Memory B cell (primary cell): ENCODE measurements at regions not wholly inside any gene's neighbourhood (a gene's known extent, or its start where the extent isn't known, plus 50 kb on each side); places are given as distances from the start of the nearest gene placed in this dataset.

Source experiments
- ATAC-seq: fragments of 150-1000 bp; cut with Tn5 transposase; 2 replicates; pipeline ENCODE4 v1.10.0; 2021; ENCODE audit warnings: low read depth, mild to moderate bottlenecking, moderate library complexity
- DNase-seq, 2 donors: peaks; one replicate each; pipeline ENCODE4 v3.0.0; 2022; ENCODE audit warnings: low spot score in 2 of 2
- H3K27ac Mint-ChIP-seq: one replicate; pipeline ENCODE4 v1.8.0; 2022; ENCODE audit warnings: mild to moderate bottlenecking, moderate library complexity, mixed read lengths
- H3K27me3 Mint-ChIP-seq: one replicate; pipeline ENCODE4 v1.8.0; 2022; ENCODE audit warnings: mixed read lengths
- H3K36me3 Mint-ChIP-seq: one replicate; pipeline ENCODE4 v1.8.0; 2022; ENCODE audit warnings: mild to moderate bottlenecking, mixed read lengths
- H3K4me1 Mint-ChIP-seq: one replicate; pipeline ENCODE4 v1.8.0; 2022; ENCODE audit warnings: mixed read lengths
- H3K4me3 Mint-ChIP-seq: one replicate; pipeline ENCODE4 v1.8.0; 2022; ENCODE audit warnings: mild to moderate bottlenecking, moderate library complexity, mixed read lengths
- H3K9me3 Mint-ChIP-seq: one replicate; pipeline ENCODE4 v1.8.0; 2022; ENCODE audit warnings: mixed read lengths

DNA sequence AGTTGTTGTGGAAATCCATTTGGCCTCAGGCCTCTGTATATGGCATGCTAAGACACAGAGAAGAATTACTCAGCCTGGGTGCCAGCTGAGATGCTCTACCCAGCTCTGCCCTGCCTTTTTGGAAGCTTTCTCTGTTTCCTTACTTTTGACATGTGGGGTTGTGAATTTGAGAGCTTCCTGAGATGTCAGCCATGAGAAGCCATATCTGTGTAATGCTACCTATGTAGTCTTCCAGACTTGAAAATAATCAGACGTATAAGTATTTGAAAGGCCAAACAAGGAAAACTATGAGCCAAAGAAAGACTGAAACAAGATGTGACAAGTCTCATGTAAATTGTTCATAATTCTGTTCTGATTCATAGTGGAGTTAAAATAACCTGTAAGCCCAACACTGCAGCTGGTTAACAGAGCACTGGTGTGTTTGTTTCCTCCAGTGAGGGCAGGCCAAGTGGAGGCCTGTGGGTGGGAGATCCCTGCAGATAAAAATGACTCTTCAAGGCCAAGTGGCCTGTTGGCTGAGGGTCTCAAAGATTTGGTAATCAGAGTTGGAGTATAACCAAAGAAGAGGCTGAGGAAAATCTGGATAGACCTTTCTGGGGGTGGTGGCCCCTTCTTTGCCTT is 94.0 kb downstream of the TMX1 start:
- ATAC-seq: no peak

GRCh38 chr14:51334566-51334965 is 94.5 kb downstream of the TMX1 start:
- no peak overlapping the region for H3K4me3 Mint-ChIP-seq

More for the DNA sequence above, 94.0 kb downstream of the TMX1 start:
- no peak overlapping the region for H3K27ac Mint-ChIP-seq
- no peak overlapping the region for H3K4me3 Mint-ChIP-seq
- no peaks in the 10 kb centered on the region for H3K9me3 Mint-ChIP-seq
- H3K36me3 Mint-ChIP-seq: no peaks in the 10 kb centered on the region
- peaks cover 8% of the 10 kb centered on the region for H3K27me3 Mint-ChIP-seq
- H3K4me1 Mint-ChIP-seq: no peaks in the 10 kb centered on the region
- DNase-seq: no peak

DNA sequence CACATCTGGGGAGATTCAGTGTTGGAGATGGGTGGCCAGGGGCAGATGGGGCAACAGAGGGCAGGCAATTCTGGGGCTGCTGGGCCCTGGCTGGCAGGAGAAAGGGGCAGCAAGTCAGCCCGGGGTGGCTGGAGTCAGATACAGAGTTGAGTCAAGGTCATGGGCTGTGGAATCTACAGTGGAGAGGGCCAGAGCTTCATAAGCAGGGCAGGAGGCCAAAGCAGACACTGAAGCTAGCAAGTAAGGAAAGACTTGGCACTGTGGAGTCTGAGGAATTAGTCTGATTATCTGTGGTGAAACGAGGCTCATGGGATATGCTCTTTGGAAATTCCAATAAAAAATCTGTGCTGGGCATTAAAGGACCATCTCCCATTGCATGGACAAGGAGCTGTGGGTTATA is 95.5 kb downstream of the TMX1 start:
- Mint-ChIP-seq H3K4me1 (no peaks in the 10 kb centered on the region), H3K27me3 (peaks cover 6% of the 10 kb centered on the region), H3K9me3 (no peaks in the 10 kb centered on the region), H3K4me3 (no peak overlapping the region), H3K27ac (no peak overlapping the region), H3K36me3 (no peaks in the 10 kb centered on the region)
- no peak for DNase-seq
- ATAC-seq: no peak

More at GRCh38 chr14:51334566-51334965, 94.5 kb downstream of the TMX1 start:
- no peak for DNase-seq
- no peak overlapping the region for H3K27ac Mint-ChIP-seq
- peaks cover 6% of the 10 kb centered on the region for H3K27me3 Mint-ChIP-seq
- no peak for ATAC-seq
- H3K36me3 Mint-ChIP-seq: no peaks in the 10 kb centered on the region
- H3K4me1 Mint-ChIP-seq: no peaks in the 10 kb centered on the region
- no peaks in the 10 kb centered on the region for H3K9me3 Mint-ChIP-seq

DNA sequence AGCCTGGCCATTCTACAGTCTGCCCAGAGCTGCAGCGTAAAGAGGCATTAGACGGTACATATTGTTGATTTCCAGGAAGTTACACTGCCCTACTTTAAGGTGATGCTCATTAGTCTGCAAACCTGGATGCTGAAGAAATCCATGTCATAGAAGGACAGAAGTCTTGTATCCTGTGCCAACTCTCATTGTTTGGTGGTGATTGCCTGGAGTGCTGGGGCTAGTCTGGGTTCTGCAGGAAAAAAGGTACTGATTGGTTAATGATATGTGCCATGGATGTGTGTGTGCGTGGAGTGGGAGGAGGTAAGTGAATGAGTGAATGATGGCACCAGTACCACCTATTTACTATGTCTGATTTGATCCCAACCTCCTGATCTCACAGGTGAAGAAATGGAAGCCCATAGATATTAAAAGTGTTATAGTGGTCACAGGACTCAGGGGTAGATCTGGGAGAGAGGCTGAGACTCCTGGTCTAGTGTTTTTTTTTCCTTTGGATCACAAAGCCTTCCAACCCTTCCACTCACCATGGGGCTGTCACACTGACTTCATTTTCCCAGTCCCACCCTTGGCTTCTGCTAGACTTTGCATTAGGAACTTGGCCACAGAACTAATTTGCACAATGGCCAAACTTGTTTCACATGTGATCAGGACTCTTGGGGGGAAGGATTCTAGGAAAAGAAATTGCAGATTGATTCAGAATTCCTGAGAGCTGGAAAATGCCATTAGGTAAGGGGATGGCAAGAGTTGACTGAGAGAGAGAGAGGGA is 96.1 kb downstream of the TMX1 start:
- no peak for ATAC-seq
- H3K36me3 Mint-ChIP-seq: no peaks in the 10 kb centered on the region
- no peak overlapping the region for H3K27ac Mint-ChIP-seq

GRCh38 chr14:51336734-51337133 is 96.7 kb downstream of the TMX1 start:
- no peak overlapping the region for H3K4me3 Mint-ChIP-seq
- no peaks in the 10 kb centered on the region for H3K36me3 Mint-ChIP-seq
- peaks cover 5% of the 10 kb centered on the region for H3K27me3 Mint-ChIP-seq
- DNase-seq (no peak), ATAC-seq (no peak)
- H3K9me3 Mint-ChIP-seq: no peaks in the 10 kb centered on the region
- H3K27ac Mint-ChIP-seq: no peak overlapping the region
- no peaks in the 10 kb centered on the region for H3K4me1 Mint-ChIP-seq

More for the DNA sequence above, 96.1 kb downstream of the TMX1 start:
- no peak for DNase-seq
- no peaks in the 10 kb centered on the region for H3K4me1 Mint-ChIP-seq
- peaks cover 6% of the 10 kb centered on the region for H3K27me3 Mint-ChIP-seq
- no peak overlapping the region for H3K4me3 Mint-ChIP-seq
- no peaks in the 10 kb centered on the region for H3K9me3 Mint-ChIP-seq

GRCh38 chr14:51337520-51337919 is 97.5 kb downstream of the TMX1 start:
- H3K4me1 Mint-ChIP-seq: no peaks in the 10 kb centered on the region
- H3K27ac Mint-ChIP-seq: no peak overlapping the region
- no peak overlapping the region for H3K4me3 Mint-ChIP-seq
- H3K27me3 Mint-ChIP-seq: peaks cover 2% of the 10 kb centered on the region
- no peaks in the 10 kb centered on the region for H3K9me3 Mint-ChIP-seq
- no peak for ATAC-seq
- DNase-seq: no peak
- H3K36me3 Mint-ChIP-seq: no peaks in the 10 kb centered on the region

GRCh38 chr14:51341338-51341737 is 101.3 kb downstream of the TMX1 start:
- H3K4me3 Mint-ChIP-seq: no peak overlapping the region
- H3K27me3 Mint-ChIP-seq: peaks cover 3% of the 10 kb centered on the region
- H3K27ac Mint-ChIP-seq: no peak overlapping the region
- DNase-seq (no peak), ATAC-seq (no peak)
- H3K36me3 Mint-ChIP-seq: no peaks in the 10 kb centered on the region
- peaks cover 5% of the 10 kb centered on the region for H3K9me3 Mint-ChIP-seq
- no peaks in the 10 kb centered on the region for H3K4me1 Mint-ChIP-seq

- no peak for DNase-seq
- no peaks in the 10 kb centered on the region for H3K4me1 Mint-ChIP-seq
- peaks cover 5% of the 10 kb centered on the region for H3K9me3 Mint-ChIP-seq
Measured at GRCh38 chr14:51342226-51342625, 102.2 kb downstream of the TMX1 start.

GRCh38 chr14:51351997-51352396 is 112.0 kb downstream of the TMX1 start:
- H3K36me3 Mint-ChIP-seq: no peaks in the 10 kb centered on the region
- H3K27me3 Mint-ChIP-seq: peaks cover 6% of the 10 kb centered on the region
- H3K4me3 Mint-ChIP-seq: no peak overlapping the region
- no peak for DNase-seq
- no peak for ATAC-seq
- H3K9me3 Mint-ChIP-seq: peaks cover 3% of the 10 kb centered on the region
- H3K27ac Mint-ChIP-seq: no peak overlapping the region
- H3K4me1 Mint-ChIP-seq: no peaks in the 10 kb centered on the region

More at GRCh38 chr14:51342226-51342625, 102.2 kb downstream of the TMX1 start:
- peaks cover 3% of the 10 kb centered on the region for H3K27me3 Mint-ChIP-seq
- H3K36me3 Mint-ChIP-seq: no peaks in the 10 kb centered on the region
- no peak overlapping the region for H3K4me3 Mint-ChIP-seq
- H3K27ac Mint-ChIP-seq: no peak overlapping the region
- no peak for ATAC-seq

DNA sequence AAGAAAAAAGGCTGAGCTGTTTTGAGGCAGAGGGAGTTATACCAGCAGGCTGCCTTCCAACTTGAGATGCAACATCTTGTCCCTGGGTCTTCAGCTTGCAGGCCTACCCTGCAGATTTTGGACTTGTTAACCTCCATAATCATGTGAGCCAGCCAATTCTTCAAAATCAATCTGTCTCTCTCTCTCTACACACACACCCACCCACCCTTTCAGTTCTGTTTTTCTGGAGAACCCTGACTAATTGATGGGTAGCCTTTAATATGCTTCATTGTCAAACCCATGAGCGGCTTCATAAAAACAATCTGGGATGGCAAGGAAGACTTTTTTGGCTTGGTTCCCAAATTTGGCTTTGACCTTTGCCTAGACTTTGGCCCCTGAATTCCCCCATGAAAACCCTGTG is 113.9 kb downstream of the TMX1 start:
- Mint-ChIP-seq H3K9me3 (no peaks in the 10 kb centered on the region), H3K4me1 (no peaks in the 10 kb centered on the region), H3K27me3 (peaks cover 6% of the 10 kb centered on the region), H3K27ac (no peak overlapping the region), H3K4me3 (no peak overlapping the region), H3K36me3 (no peaks in the 10 kb centered on the region)
- ATAC-seq: no peak
- DNase-seq: no peak

GRCh38 chr14:51354846-51355245 is 114.8 kb downstream of the TMX1 start:
- no peaks in the 10 kb centered on the region for H3K9me3 Mint-ChIP-seq
- H3K4me3 Mint-ChIP-seq: no peak overlapping the region
- H3K36me3 Mint-ChIP-seq: no peaks in the 10 kb centered on the region
- no peak for DNase-seq
- no peak overlapping the region for H3K27ac Mint-ChIP-seq
- no peaks in the 10 kb centered on the region for H3K4me1 Mint-ChIP-seq
- peaks cover 6% of the 10 kb centered on the region for H3K27me3 Mint-ChIP-seq
- ATAC-seq: no peak

GRCh38 chr14:51356381-51356780 is 116.3 kb downstream of the TMX1 start:
- Mint-ChIP-seq H3K4me3 (no peak overlapping the region), H3K27me3 (peaks cover 10% of the 10 kb centered on the region), H3K9me3 (no peaks in the 10 kb centered on the region), H3K27ac (no peak overlapping the region), H3K4me1 (no peaks in the 10 kb centered on the region), H3K36me3 (no peaks in the 10 kb centered on the region)
- ATAC-seq (no peak), DNase-seq (no peak)

DNA sequence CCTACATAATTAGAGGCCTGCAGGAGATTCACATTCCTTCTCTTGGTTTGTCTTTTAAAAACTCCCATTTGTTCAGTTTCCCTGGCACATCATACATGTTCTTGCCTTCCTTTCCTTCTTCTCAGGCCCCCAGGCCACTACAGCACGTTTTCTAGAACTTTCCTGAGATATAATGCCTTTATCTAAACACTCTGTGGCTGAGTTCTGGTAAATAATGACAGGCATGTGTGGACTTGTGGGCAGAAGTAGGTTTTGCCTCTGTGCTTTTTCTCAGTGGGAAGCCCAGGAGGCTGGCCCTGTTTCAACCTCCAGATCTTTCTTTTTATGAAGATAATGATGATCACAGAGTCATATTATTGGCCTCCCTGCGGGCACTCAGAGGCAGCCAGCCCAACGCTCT is 117.2 kb downstream of the TMX1 start:
- Mint-ChIP-seq H3K4me1 (no peaks in the 10 kb centered on the region), H3K36me3 (no peaks in the 10 kb centered on the region), H3K9me3 (no peaks in the 10 kb centered on the region), H3K27ac (no peak overlapping the region), H3K4me3 (no peak overlapping the region), H3K27me3 (peaks cover 9% of the 10 kb centered on the region)
- ATAC-seq (no peak), DNase-seq (no peak)

DNA sequence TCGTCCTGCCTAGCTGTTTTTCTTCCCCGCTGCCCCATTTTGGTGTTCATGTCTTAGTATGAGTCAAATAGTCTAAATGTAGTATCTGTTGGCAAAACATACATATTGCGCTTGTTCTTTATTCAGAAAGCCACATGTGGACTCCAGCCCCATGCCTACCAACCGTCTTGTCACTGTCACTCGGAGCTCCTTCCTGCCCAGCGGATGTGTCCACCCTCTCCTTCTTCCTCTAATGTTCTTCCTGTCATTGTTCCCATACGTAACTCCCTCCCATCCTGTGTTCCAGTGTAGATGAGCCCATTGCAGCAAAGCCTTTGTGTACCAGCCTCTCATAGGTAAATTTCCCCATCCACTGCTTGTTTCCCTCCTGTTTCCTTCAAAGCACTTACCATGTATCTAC is 120.5 kb downstream of the TMX1 start:
- Mint-ChIP-seq H3K4me3 (no peak overlapping the region), H3K9me3 (no peaks in the 10 kb centered on the region), H3K36me3 (no peaks in the 10 kb centered on the region), H3K4me1 (no peaks in the 10 kb centered on the region), H3K27me3 (peaks cover 6% of the 10 kb centered on the region), H3K27ac (no peak overlapping the region)
- DNase-seq (no peak), ATAC-seq (no peak)
